ENCODE measurements at regions not wholly inside any gene's neighbourhood (a gene's known extent, or its start where the extent isn't known, plus 50 kb on each side); places are given as distances from the start of the nearest gene placed in this dataset.

GRCh38 chr16:86379505-86379846 lies 130.9 kb upstream of the FOXF1 start:
- Histone ChIP-seq H3K4me1 (peaks cover 0 to 4% (median 0%) of the 10 kb centered on the region in 9 donors), H3K27me3 (peaks cover 0 to 35% (median 23%) of the 10 kb centered on the region in 7 donors), H3K27ac (no peak overlapping the region), H3K9me3 (peaks cover 0 to 6% (median 0%) of the 10 kb centered on the region in 11 donors), H3K4me3 (no peak overlapping the region), H3K36me3 (no peaks in the 10 kb centered on the region)
- 70 to 74% methylated on average over 9 of the region's 9 CpGs for WGBS, 2 donors
- no peak for DNase-seq
- no peak for ATAC-seq
- intact Hi-C loops (cut with DNase I) = no loop called here
- TF ChIP-seq CTCF (IDR thresholded peaks at IDR 0.05) = no peak

- Histone ChIP-seq H3K27ac (no peak overlapping the region), H3K4me1 (peaks cover 0 to 4% (median 0%) of the 10 kb centered on the region in 9 donors), H3K36me3 (no peaks in the 10 kb centered on the region), H3K9me3 (peaks cover 0 to under 1% (median 0%) of the 10 kb centered on the region in 11 donors), H3K27me3 (peaks cover 0 to 34% (median 23%) of the 10 kb centered on the region in 7 donors), H3K4me3 (no peak overlapping the region)
- intact Hi-C loops (cut with DNase I) = no loop called here
- WGBS, 2 donors = 74 to 76% methylated on average over 9 of the region's 9 CpGs
- no peak for ATAC-seq
- no peak for TF ChIP-seq CTCF (IDR thresholded peaks at IDR 0.05)
- DNase-seq = no peak
These were observed 130.3 kb upstream of the FOXF1 start for GRCh38 chr16:86380030-86380429.

GRCh38 chr16:86381491-86381890 lies 128.8 kb upstream of the FOXF1 start:
- Histone ChIP-seq H3K36me3 (no peaks in the 10 kb centered on the region), H3K27me3 (peaks cover 0 to 46% (median 23%) of the 10 kb centered on the region in 7 donors), H3K4me1 (peaks cover 0 to 4% (median 0%) of the 10 kb centered on the region in 9 donors), H3K4me3 (no peak overlapping the region), H3K9me3 (no peaks in the 10 kb centered on the region), H3K27ac (no peak overlapping the region)
- no peak for DNase-seq
- 83 to 85% methylated on average over 7 of the region's 7 CpGs for WGBS, 2 donors
- no peak for ATAC-seq
- intact Hi-C loops (cut with DNase I) = no loop called here
- no peak for TF ChIP-seq CTCF (IDR thresholded peaks at IDR 0.05)

GRCh38 chr16:86382067-86382773 lies 128.1 kb upstream of the FOXF1 start:
- Histone ChIP-seq H3K36me3 (no peaks in the 10 kb centered on the region), H3K27ac (no peak overlapping the region), H3K4me3 (no peak overlapping the region), H3K9me3 (no peaks in the 10 kb centered on the region), H3K27me3 (peaks cover 0 to 48% (median 23%) of the 10 kb centered on the region in 7 donors), H3K4me1 (peaks cover 0 to 4% (median 0%) of the 10 kb centered on the region in 9 donors)
- ATAC-seq (no peak), DNase-seq (no peak)
- 82% methylated on average over 17 of the region's 17 CpGs for WGBS, 2 donors
- intact Hi-C loops (cut with DNase I) = no loop called here
- no peak for TF ChIP-seq CTCF (IDR thresholded peaks at IDR 0.05)

All from heart right ventricle (tissue), 16 donors.